ENCODE measurements at regions not wholly inside any gene's neighbourhood (a gene's known extent, or its start where the extent isn't known, plus 50 kb on each side); places are given as distances from the start of the nearest gene placed in this dataset.

GRCh38 chr4:176927117-176927516 lies 134.4 kb upstream of the VEGFC start:
- TF ChIP-seq CTCF (IDR thresholded peaks at IDR 0.05): no peak

GRCh38 chr4:176927664-176928063 lies 134.9 kb upstream of the VEGFC start:
- TF ChIP-seq CTCF (IDR thresholded peaks at IDR 0.05): no peak

GRCh38 chr4:176939445-176939844 lies 146.7 kb upstream of the VEGFC start:
- TF ChIP-seq CTCF (IDR thresholded peaks at IDR 0.05): no peak

GRCh38 chr4:176945334-176945733 lies 152.6 kb upstream of the VEGFC start:
- TF ChIP-seq CTCF (IDR thresholded peaks at IDR 0.05): no peak

GRCh38 chr4:176949029-176949428 lies 156.3 kb upstream of the VEGFC start:
- TF ChIP-seq CTCF (IDR thresholded peaks at IDR 0.05): no peak

- no peak for TF ChIP-seq CTCF (IDR thresholded peaks at IDR 0.05)
These were observed 160.3 kb upstream of the VEGFC start for GRCh38 chr4:176953021-176953420.

GRCh38 chr4:176957353-176958118 lies 164.8 kb upstream of the VEGFC start:
- TF ChIP-seq CTCF (IDR thresholded peaks at IDR 0.05): no peak

GRCh38 chr4:176959980-176960379 lies 167.3 kb upstream of the VEGFC start:
- no peak for TF ChIP-seq CTCF (IDR thresholded peaks at IDR 0.05)

Measured in LNCAP (cell line).